Stimulated activated CD4-positive, alpha-beta T cell treated with anti-CD3 and anti-CD28 coated beads, Interleukin-4, amount 100 ng/mL, for 48 hours (primary cell): ENCODE measurements at regions not wholly inside any gene's neighbourhood (a gene's known extent, or its start where the extent isn't known, plus 50 kb on each side); places are given as distances from the start of the nearest gene placed in this dataset.
"Not testable (repeated sequence)": the region's sequence is repeated elsewhere in the genome, so short reads cannot be mapped to it uniquely, and the experiment has no call there.

Experiments
- DNase-seq, 2 donors: peaks; one replicate each; pipeline ENCODE4 v3.0.0-alpha.2; 2020; ENCODE audit warnings: low read depth in 2 of 2

GRCh38 chr2:207363761-207364290 lies 165.9 kb upstream of the CREB1 start:
- DNase-seq: no peak

DNA sequence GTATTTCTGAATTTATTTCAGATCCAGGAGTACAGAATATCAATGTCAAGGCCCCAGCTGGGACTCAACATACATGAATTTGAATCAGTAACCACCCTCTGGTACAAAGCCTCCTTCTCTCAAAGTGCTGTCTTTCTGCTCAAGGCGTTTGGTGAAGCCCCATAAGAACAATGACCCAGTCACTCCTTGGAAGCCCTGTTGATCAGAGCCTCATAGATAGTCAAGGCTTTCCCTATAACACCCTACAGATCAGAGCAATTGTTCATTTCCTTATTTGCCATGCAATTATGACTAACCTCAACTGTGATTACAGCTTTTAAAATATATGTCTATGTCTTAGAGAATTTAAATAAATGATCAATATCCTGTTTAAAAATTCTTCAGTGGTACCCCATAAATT lies 159.1 kb upstream of the CREB1 start:
- no peak for DNase-seq

GRCh38 chr2:207371877-207372276 lies 157.9 kb upstream of the CREB1 start:
- no peak for DNase-seq

DNA sequence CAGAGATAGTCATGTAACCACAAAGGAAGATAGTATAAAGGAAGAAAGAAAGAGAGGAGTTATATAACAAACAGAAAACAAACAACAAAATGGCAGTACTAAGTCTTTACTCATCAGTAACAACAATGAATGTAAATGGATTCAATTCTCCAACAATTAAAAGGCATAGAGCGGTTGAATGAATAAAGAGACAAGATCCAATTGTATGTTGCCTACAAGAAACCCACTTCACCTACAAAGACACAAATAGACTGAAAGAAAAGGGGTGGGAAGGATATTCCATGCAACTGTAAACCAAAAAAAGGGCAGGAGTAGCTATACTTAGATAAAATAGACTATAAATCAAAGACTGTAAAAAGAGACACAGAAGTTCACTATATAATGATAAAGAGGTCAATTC lies 157.3 kb upstream of the CREB1 start:
- no peak for DNase-seq

- DNase-seq: no peak
Observed at GRCh38 chr2:207375207-207375875, 154.4 kb upstream of the CREB1 start.

DNA sequence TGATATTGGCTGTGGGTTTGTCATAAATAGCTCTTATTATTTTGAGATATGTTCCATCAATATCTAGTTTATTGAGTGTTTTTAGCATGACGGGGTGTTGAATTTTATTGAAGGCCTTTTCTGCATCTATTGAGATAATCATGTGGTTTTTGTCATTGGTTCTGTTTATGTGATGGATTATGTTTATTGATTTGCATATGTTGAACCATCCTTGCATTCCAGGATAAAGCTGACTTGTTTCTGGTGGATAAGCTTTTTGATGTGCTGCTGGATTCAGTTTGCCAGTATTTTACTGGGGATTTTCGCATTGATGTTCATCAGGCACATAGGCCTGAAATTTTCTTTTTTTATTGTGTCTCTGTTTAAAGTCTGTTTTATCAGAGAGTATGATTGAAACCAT lies 151.1 kb upstream of the CREB1 start:
- not testable (repeated sequence) for DNase-seq

DNA sequence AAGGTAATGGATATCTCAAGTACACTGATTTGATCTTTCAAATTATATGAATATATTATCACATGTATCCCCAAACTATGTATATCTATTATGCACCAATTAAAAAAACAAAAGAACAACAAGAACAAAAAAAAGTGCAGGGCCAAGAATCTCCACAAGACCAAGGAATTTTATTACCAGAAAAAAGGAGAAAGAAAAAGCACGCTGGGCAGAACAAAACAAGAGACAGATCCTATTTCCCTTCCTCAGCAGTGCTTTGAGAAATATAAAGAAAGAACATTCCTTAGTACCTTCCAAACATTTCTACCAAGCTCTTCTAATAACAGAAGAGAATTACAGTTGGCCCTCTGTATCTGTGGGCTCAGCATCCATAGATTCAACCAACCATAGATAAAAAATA lies 144.7 kb upstream of the CREB1 start:
- no peak for DNase-seq

DNA sequence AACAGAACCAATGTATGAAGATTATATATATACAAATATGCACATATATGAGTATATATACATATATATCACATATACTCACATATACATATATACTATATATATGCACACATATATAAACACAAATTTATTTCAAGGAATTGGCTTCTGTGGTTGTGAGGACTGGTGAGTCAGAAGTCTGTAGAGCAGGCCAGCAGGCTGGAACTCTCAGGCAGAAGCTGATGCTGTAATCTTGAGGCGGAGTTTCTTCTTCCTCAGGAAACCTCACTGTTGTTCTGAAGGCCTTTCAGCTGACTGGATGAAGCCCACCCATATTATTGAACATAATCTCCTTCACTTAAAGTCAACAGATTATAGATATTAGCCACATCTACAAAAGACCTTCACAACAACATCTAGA lies 143.9 kb upstream of the CREB1 start:
- DNase-seq: no peak

- DNase-seq: no peak
Observed at GRCh38 chr2:207387001-207387571, 142.7 kb upstream of the CREB1 start.

GRCh38 chr2:207390302-207391095 lies 139.3 kb upstream of the CREB1 start:
- no peak for DNase-seq

GRCh38 chr2:207394203-207394781 lies 135.5 kb upstream of the CREB1 start:
- DNase-seq: no peak

DNA sequence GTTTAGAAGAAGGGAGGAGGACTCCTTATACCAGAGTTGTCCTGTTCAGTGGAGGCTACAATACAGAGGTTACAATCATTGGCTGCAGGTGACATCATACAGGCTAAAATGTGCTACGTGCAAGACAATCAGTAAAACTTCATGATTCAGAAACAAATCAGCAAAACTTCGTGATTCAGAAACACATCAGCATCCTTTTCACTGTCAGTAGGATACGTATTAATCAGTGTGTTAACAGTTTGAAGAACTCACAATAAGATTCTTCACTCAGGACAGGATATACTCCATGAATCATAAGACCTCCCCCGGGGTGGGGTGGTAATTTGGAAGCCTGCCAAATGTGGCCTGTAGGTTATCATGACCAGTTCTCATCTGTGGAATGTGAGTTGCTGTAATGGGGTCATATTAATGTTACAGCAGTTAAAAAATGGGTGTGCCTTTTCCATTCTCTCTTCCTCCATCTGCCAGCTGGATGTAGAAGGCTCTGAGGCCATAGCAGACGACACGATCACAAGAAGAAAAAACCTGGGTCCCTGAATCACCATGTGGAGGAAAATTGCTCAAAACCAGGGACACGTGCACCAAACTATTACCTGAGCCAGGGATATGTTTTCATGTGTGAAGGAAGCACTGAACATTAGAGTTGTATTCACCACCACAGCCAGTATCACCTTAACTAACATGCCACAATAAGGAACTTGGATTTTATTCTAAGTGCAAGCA lies 134.8 kb upstream of the CREB1 start:
- peak; percentile 48 to 50 for DNase-seq

GRCh38 chr2:207395535-207396251 lies 134.1 kb upstream of the CREB1 start:
- no peak for DNase-seq

DNA sequence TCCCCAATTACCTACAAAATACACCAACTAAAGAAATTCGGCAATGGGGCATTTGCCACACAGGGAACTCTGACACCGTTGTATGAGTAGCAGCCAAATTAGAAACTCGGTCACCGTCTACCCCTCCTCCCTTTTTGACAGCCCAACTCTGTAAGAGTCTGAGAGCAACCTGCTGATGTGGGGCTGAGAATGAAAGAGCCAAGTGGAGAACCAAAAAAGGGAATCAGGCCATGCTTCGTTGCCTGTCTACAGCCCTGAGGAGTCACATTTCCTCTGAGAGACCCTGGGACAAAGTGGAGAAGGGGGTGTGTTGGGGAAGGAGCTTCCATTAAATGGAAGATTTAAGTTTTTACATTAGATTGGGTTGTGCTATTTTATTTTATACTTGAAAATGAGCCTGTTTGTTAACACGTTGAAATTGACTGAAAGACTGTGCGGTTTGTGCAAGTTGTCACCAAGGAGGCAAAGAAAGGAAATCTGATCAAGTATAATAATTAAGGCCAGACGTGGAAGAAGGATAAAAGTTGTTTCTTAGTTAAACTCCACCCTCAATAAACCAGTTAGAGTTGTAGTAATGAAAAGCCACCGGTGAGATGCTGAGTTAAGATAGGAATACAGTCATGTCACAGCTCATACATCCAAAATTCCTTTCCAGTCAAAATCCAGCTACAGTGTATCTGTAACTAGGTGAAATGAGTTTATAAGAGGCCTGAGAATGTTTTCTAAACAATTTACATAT lies 131.7 kb upstream of the CREB1 start:
- DNase-seq: no peak

- no peak for DNase-seq
Observed at GRCh38 chr2:207399301-207399700, 130.5 kb upstream of the CREB1 start.

DNA sequence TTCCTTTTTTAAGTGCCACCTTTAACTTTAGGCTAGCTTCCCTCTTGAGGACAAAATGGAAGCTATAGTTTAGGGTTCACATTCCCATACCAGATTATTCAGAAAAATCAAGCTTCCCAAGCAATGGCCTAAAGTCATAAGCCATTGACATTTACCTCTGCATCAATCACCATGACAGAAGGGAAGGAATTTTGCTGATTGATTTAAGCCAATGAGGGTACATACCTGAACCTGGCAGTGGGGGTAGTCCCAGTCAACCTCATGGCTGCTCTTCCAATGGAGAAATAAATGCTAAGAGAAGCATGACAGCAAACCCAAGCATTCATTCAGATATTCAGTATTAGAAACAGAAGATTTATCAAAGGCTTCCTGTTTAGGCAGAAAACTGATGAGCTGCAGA lies 128.4 kb upstream of the CREB1 start:
- DNase-seq: no peak

DNA sequence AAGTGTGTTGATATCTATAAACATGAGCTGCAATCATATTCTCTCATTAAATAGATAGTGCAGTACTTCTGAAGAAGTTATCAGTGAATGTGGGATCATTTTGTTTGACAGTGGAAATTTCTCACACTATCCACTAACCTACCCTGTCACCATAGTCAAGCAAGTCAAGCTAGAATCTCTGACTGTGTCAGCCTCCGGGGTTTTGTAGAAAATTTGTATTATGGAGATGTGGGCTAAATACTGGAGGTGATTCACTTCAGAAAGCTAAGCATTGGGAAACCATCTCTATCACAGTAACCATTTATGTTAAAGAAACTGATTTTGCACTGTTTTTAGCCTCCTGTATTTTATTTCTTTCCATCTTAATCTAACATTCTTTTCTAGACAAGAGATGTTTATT lies 126.6 kb upstream of the CREB1 start:
- DNase-seq: no peak

GRCh38 chr2:207403950-207404349 lies 125.8 kb upstream of the CREB1 start:
- no peak for DNase-seq

GRCh38 chr2:207405150-207405549 lies 124.6 kb upstream of the CREB1 start:
- no peak for DNase-seq

DNA sequence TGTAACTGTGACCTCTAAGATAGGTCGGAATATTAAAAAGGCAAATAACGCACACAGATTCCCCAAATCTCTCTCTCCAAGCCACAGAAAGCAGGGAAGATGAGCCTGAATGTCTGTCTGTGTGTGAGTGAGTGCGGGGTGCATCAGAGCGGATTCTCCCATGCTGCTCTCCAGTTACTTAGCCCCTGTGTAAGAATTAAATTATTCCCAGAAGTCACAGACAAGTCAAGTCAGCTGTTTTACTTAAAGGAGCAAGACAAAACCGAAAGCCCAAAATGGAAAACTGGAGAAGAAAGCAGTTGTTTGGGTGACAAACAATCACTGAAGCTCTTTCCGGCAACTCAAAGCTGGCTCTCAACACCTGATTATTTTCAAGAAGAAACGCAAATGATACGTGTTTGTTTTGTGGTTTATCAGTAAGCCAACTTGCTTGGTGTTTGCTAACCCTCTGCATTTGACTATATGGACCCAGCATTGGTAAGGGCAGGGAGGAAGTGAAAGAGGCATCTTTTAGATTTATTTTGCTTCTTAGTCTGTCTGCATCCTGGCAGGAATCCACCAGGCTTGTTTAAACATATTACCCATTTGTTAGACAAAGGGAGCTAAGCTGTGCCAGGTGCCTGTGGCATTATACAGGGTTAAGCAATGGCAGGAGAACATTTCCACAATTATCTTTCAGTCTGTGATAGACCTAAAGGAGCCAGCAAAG lies 121.5 kb upstream of the CREB1 start:
- no peak for DNase-seq
